ENCODE measurements at regions not wholly inside any gene's neighbourhood (a gene's known extent, or its start where the extent isn't known, plus 50 kb on each side); places are given as distances from the start of the nearest gene placed in this dataset.

- no peaks in the 10 kb centered on the region for H3K36me3 ChIP-seq (ENCODE audit: control insufficient read depth, insufficient read depth, low read length)
- H3K56ac ChIP-seq (ENCODE audit: extremely low read depth, insufficient read depth, low read length), result no peak overlapping the region
- WGBS, 2 experiments (ENCODE audit: extremely low coverage in 2 of 2, insufficient read length in 1 of 2), result no CpG with 5 or more reads among the region's 3 CpGs
- ChIA-PET POLR2A (ENCODE audit: unreplicated experiment) (no interaction called here), CTCF (no interaction called here)
- no peak overlapping the region for H3K4ac ChIP-seq (ENCODE audit: low read depth, low read length)
- no peaks in the 10 kb centered on the region for H3K79me1 ChIP-seq (ENCODE audit: low read depth in 1 of 2, low read length in 2 of 2)
- H2AK5ac ChIP-seq (ENCODE audit: low read depth, low read length), result no peak overlapping the region
- no peak overlapping the region for H3K4me3 ChIP-seq (ENCODE audit: insufficient read depth, low read depth, low read length)
- no peak for TF ChIP-seq RCOR1 (IDR thresholded peaks at IDR 0.05; ENCODE audit: insufficient replicate concordance, low read length)
- TF ChIP-seq CHD1 (IDR thresholded peaks at IDR 0.05; ENCODE audit: low read depth, low read length), result no peak
- no peak for TF ChIP-seq CEBPB (IDR thresholded peaks at IDR 0.05; ENCODE audit: low read depth, low read length)
- no peak for TF ChIP-seq FOS (IDR thresholded peaks at IDR 0.05; ENCODE audit: low read depth, low read length)
- TF ChIP-seq SMC3 (IDR thresholded peaks at IDR 0.05; ENCODE audit: low read depth, low read length), result no peak
- no peak for TF ChIP-seq RAD21 (IDR thresholded peaks at IDR 0.05; ENCODE audit: low read length)
- TF ChIP-seq, protein P1, sequence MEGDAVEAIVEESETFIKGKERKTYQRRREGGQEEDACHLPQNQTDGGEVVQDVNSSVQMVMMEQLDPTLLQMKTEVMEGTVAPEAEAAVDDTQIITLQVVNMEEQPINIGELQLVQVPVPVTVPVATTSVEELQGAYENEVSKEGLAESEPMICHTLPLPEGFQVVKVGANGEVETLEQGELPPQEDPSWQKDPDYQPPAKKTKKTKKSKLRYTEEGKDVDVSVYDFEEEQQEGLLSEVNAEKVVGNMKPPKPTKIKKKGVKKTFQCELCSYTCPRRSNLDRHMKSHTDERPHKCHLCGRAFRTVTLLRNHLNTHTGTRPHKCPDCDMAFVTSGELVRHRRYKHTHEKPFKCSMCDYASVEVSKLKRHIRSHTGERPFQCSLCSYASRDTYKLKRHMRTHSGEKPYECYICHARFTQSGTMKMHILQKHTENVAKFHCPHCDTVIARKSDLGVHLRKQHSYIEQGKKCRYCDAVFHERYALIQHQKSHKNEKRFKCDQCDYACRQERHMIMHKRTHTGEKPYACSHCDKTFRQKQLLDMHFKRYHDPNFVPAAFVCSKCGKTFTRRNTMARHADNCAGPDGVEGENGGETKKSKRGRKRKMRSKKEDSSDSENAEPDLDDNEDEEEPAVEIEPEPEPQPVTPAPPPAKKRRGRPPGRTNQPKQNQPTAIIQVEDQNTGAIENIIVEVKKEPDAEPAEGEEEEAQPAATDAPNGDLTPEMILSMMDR (conservative IDR thresholded peaks at IDR 0.05; ENCODE audit: low read depth, low read length), result no peak
- no peak for TF ChIP-seq ELK1 (IDR thresholded peaks at IDR 0.05; ENCODE audit: borderline replicate concordance, low read depth, low read length)
- TF ChIP-seq RFX5 (IDR thresholded peaks at IDR 0.05; ENCODE audit: low read depth, low read length), result no peak
- TF ChIP-seq MAZ (IDR thresholded peaks at IDR 0.05; ENCODE audit: borderline replicate concordance, low read depth, low read length), result no peak
- no peak for TF ChIP-seq POLR2A (IDR thresholded peaks at IDR 0.05; ENCODE audit: low read depth, low read length)
- TF ChIP-seq NFE2L2 (IDR thresholded peaks at IDR 0.05; ENCODE audit: low read depth, low read length), result no peak
- no peak for TF ChIP-seq MAFK (IDR thresholded peaks at IDR 0.05; ENCODE audit: low read depth, low read length)
- TF ChIP-seq MXI1 (IDR thresholded peaks at IDR 0.05; ENCODE audit: borderline replicate concordance, low read depth, low read length), result no peak
- H3K14ac ChIP-seq (replicated peaks; ENCODE audit: low read depth, low read length), result no peak overlapping the region
- H2AK9ac ChIP-seq (replicated peaks; ENCODE audit: low read depth, low read length, poor library complexity), result no peak overlapping the region
- no peak overlapping the region for H3K27ac ChIP-seq (ENCODE audit: insufficient read depth, low read length)
- H2BK5ac ChIP-seq (ENCODE audit: low read depth, low read length, poor library complexity, severe bottlenecking), result no peak overlapping the region
- no peak overlapping the region for H2AFZ ChIP-seq (replicated peaks; ENCODE audit: low read length, poor library complexity)
- no peaks in the 10 kb centered on the region for H3K9me3 ChIP-seq (ENCODE audit: control insufficient read depth, insufficient read depth, low read length)
- BruUV-seq (replicated peaks), result no TSS peak
- no peak overlapping the region for H3K18ac ChIP-seq (ENCODE audit: low read depth, low read length)
- no peak overlapping the region for H2BK15ac ChIP-seq (ENCODE audit: low read depth, low read length)
- H3K9ac ChIP-seq (ENCODE audit: low read depth, low read length), result no peak overlapping the region
- H3K23ac ChIP-seq (ENCODE audit: low read depth, low read length), result no peak overlapping the region
- H4K8ac ChIP-seq (ENCODE audit: low read depth in 2 of 2, low read length in 2 of 2), result no peak overlapping the region
- DNase-seq, result no peak
- in situ Hi-C loops (cut with MboI; ENCODE audit: low sequenced_read_pairs), result no loop called here
- no peak for ATAC-seq (ENCODE audit: low read depth)
- H2BK120ac ChIP-seq (ENCODE audit: low read depth, low read length), result no peak overlapping the region
- intact Hi-C loops (cut with micrococcal nuclease), result no loop called here
- no peaks in the 10 kb centered on the region for H3K4me1 ChIP-seq (ENCODE audit: control insufficient read depth, insufficient read depth, low read length)
- H3K27me3 ChIP-seq (ENCODE audit: control insufficient read depth, insufficient read depth, low read length), result no peaks in the 10 kb centered on the region
- no peaks in the 10 kb centered on the region for H4K20me1 ChIP-seq (ENCODE audit: insufficient read depth, low read length)
- H3K9me1 ChIP-seq (ENCODE audit: insufficient read depth, low read length), result no peaks in the 10 kb centered on the region
- dilution Hi-C loops (cut with HindIII; ENCODE audit: low sequenced_read_pairs, unreplicated experiment), result no loop called here
- no peak overlapping the region for H3K4me2 ChIP-seq (ENCODE audit: low read depth, low read length)
- no peak overlapping the region for H2BK20ac ChIP-seq (ENCODE audit: low read depth, low read length)
- no peak overlapping the region for H4K91ac ChIP-seq (ENCODE audit: insufficient read depth, low read depth, low read length)
- no peak overlapping the region for H4K5ac ChIP-seq (ENCODE audit: low read depth, low read length)
Observed at GRCh38 chr12:13900718-13901117, 80.7 kb downstream of the GRIN2B start.

All from IMR-90 (cell line).